ENCODE measurements at regions not wholly inside any gene's neighbourhood (a gene's known extent, or its start where the extent isn't known, plus 50 kb on each side); places are given as distances from the start of the nearest gene placed in this dataset.

DNA sequence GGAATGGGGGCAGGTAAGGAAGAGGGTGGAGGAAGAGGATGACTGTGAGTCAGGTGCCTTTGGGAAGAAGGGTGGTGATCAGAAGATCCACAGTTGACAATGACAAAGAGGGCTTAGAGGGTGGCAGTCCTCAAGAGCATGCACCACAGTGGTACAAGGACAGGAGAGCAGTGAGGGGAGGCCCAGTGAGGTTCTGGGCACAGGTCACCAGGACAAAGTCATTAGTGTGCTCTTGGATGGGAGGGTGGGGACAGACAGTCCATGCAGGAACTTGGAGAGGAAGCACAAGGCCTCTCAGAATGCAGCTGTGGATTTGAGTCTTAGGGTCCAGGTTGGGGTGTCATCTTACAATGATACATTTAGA, 75.1 kb downstream of the RHOU start:
- Histone ChIP-seq H3K9me3 (no peaks in the 10 kb centered on the region), H3K36me3 (no peaks in the 10 kb centered on the region), H3K4me3 (no peak overlapping the region), H3K4me1 (peaks cover 7% of the 10 kb centered on the region), H3K27me3 (no peaks in the 10 kb centered on the region), H3K27ac (no peak overlapping the region)
- intact Hi-C loops (cut with DNase I): no loop called here
- ATAC-seq: peak; percentile 6
- TF ChIP-seq, protein P1, sequence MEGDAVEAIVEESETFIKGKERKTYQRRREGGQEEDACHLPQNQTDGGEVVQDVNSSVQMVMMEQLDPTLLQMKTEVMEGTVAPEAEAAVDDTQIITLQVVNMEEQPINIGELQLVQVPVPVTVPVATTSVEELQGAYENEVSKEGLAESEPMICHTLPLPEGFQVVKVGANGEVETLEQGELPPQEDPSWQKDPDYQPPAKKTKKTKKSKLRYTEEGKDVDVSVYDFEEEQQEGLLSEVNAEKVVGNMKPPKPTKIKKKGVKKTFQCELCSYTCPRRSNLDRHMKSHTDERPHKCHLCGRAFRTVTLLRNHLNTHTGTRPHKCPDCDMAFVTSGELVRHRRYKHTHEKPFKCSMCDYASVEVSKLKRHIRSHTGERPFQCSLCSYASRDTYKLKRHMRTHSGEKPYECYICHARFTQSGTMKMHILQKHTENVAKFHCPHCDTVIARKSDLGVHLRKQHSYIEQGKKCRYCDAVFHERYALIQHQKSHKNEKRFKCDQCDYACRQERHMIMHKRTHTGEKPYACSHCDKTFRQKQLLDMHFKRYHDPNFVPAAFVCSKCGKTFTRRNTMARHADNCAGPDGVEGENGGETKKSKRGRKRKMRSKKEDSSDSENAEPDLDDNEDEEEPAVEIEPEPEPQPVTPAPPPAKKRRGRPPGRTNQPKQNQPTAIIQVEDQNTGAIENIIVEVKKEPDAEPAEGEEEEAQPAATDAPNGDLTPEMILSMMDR (IDR thresholded peaks at IDR 0.05): no peak
- no peak for DNase-seq

DNA sequence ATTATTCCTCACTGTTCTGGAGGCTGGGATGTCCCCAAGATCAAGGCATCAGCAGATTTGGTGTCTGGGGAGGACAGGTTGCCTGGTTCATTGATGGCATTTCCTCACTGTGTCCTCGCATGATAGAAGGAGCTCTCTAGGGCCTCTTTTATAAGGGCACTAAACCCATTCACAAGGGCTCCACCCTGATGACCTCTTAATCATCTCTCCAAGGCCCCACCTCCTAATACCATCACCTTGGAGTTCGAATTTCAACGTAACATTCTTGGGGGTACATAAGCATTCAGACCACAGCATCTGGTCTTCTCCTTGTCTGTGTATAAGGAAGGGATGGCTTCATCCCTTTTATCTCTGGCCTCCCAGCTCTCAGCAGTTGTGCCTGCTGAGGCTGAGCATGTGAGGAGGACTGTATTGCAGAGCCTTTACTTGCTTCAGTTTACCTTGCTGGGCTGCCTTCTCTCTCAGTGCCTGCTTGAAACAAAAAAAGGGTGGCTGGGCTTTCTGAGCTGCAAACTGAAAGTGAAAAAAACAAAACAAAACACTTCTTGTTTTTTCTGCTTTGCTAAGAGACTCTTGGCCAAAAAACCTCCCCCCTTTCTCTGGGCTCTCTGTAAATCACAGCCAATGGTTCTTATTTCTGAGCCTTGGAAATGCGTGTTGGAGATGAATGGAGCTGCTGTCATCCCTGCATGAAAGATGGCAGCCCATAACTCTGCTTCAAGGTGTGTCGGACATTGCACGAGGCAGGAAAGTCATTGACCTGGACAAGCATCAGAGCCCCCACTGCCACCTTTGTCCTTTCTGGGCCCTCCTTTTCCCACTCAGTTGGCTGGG, 75.8 kb downstream of the RHOU start:
- DNase-seq (no peak), ATAC-seq (peak; percentile 10)
- H3K9me3 ChIP-seq: no peaks in the 10 kb centered on the region
- no peak overlapping the region for H3K27ac ChIP-seq
- H3K4me1 ChIP-seq: peaks cover 7% of the 10 kb centered on the region
- intact Hi-C loops (cut with DNase I): no loop called here
- no peaks in the 10 kb centered on the region for H3K36me3 ChIP-seq
- TF ChIP-seq, protein P1 (IDR thresholded peaks at IDR 0.05): no peak
- H3K4me3 ChIP-seq: no peak overlapping the region
- H3K27me3 ChIP-seq: no peaks in the 10 kb centered on the region

DNA sequence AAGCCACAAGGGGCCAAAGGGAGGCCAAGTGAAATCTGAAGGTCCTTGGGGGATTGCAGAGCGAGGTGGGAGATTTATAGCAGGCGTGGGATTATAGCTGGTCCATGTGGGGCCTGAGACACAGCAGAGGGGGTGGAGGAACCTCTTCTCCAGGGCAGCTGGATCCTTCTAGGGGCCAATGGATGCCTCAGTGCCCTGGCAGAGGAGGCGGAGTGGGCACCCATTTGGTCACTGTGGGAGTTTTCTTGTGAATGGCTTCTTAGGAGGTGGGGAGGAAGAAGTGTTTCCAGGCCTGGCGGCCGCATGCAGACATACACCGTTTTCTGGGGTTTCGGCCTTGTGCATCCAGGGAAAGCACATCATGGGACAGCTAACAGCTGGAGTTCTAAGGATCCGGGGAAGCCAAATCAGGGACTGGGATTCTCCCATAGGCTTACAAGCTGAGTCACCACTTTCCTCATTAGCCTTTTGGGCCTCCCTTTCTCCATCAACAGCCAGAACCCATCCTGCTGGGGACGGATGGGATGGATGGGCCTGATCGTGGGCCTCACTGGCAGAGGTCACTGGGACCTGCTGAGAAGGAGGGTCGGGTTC, 76.5 kb downstream of the RHOU start:
- ATAC-seq: no peak
- TF ChIP-seq, protein P1 (IDR thresholded peaks at IDR 0.05): no peak
- H3K27me3 ChIP-seq: no peaks in the 10 kb centered on the region
- DNase-seq: no peak
- H3K4me1 ChIP-seq: peaks cover 7% of the 10 kb centered on the region
- no peaks in the 10 kb centered on the region for H3K9me3 ChIP-seq
- no peaks in the 10 kb centered on the region for H3K36me3 ChIP-seq
- intact Hi-C loops (cut with DNase I): no loop called here
- no peak overlapping the region for H3K27ac ChIP-seq
- no peak overlapping the region for H3K4me3 ChIP-seq

DNA sequence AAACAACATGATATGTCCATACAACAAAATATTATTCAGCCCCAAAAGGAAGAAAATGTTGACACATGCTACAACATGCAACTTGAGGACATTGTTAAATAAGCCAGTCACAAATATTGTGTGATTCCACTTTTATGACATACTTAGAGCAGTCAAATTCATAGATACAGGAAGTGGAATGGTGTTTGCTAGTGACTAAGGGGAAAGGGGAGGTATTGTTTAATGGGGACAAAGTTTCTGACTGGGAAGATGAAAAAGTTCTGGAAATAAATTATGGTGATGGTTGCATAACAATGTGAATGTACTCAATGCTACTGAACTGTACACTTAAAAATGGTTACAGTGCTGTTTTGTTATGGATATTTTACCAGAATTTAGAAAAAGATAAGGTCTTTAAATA, 77.7 kb downstream of the RHOU start:
- Histone ChIP-seq H3K4me1 (peaks cover 7% of the 10 kb centered on the region), H3K27ac (no peak overlapping the region), H3K9me3 (no peaks in the 10 kb centered on the region), H3K4me3 (no peak overlapping the region), H3K36me3 (no peaks in the 10 kb centered on the region), H3K27me3 (no peaks in the 10 kb centered on the region)
- intact Hi-C loops (cut with DNase I): no loop called here
- DNase-seq: no peak
- ATAC-seq: peak; percentile 31
- TF ChIP-seq, protein P1 (IDR thresholded peaks at IDR 0.05): no peak

DNA sequence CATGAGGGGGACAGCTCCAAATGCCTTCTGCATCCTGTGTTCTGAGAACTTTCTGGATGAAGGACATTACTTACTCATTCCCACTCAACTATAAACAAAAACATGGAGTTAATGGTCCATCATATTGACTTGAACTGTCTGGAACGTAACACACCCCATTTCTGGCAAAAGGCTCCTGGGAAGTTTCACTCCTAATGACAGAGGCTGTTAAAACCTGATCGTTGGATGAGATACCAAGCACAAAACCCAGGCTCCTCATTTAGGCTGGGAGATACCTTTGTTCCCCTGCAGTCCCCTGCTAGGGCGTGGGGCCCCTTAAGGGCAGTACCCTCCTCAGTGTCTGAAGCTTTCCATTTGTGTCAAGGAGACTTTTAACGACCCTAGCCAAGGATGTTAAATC, 78.9 kb downstream of the RHOU start:
- TF ChIP-seq, protein P1 (IDR thresholded peaks at IDR 0.05): no peak
- Histone ChIP-seq H3K27ac (no peak overlapping the region), H3K4me1 (peaks cover 7% of the 10 kb centered on the region), H3K4me3 (no peak overlapping the region), H3K9me3 (no peaks in the 10 kb centered on the region), H3K36me3 (no peaks in the 10 kb centered on the region), H3K27me3 (no peaks in the 10 kb centered on the region)
- intact Hi-C loops (cut with DNase I): no loop called here
- DNase-seq: no peak
- no peak for ATAC-seq

Data from upper lobe of right lung (tissue), 1 donor.